ENCODE measurements at regions not wholly inside any gene's neighbourhood (a gene's known extent, or its start where the extent isn't known, plus 50 kb on each side); places are given as distances from the start of the nearest gene placed in this dataset.
"Not testable (repeated sequence)": the region's sequence is repeated elsewhere in the genome, so short reads cannot be mapped to it uniquely, and the experiment has no call there.

DNA sequence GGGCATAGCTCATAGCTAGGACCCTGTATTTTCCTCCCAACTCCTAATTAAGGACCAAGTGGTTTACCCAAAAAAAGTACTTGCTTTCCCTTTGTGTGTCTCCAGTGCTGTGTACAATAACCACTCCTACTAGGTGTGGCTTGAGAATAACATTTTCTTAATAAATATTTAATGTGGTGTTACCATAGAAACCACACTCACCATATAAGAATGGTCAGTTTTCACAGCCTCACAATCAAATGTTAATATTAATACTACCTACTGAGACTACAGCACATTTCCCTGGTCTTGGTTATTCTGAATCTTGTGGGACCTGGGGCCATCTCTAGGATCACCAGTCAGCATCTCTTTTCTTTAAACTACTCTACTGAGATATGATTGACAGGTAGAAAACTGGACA is 83.5 kb upstream of the BCAR3 start:
- no peak for DNase-seq
- Mint-ChIP-seq H3K4me1 (peaks cover 14% of the 10 kb centered on the region), H3K27me3 (peaks cover 5% of the 10 kb centered on the region), H3K4me3 (no peak overlapping the region), H3K36me3 (ENCODE audit: low read depth) (no peaks in the 10 kb centered on the region), H3K27ac (no peak overlapping the region), H3K9me3 (peaks cover 2% of the 10 kb centered on the region)
- intact Hi-C loops (cut with micrococcal nuclease) = no loop called here

DNA sequence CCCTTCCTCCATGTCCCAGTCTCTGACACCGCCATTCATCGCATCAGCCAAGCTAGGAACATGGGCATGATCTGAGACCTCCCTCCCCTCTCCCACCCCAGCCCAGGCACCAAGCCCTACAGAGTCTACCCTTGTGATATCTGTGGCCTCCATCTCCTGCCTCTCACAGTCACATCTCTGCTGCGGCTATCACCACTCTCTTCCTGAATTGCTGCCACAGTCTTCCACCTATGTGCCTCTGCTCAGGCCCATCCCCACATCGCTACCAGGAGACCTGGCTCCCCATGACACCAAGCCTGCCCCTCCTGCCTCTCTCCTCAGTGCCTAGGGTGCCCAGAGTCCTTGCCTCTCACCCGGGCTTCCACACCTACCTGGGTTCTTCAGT is 82.7 kb upstream of the BCAR3 start:
- Mint-ChIP-seq H3K36me3 (ENCODE audit: low read depth) (no peaks in the 10 kb centered on the region), H3K4me1 (peaks cover 16% of the 10 kb centered on the region), H3K27me3 (no peaks in the 10 kb centered on the region), H3K4me3 (no peak overlapping the region), H3K27ac (no peak overlapping the region), H3K9me3 (peaks cover 5% of the 10 kb centered on the region)
- intact Hi-C loops (cut with micrococcal nuclease) = no loop called here
- no peak for DNase-seq

DNA sequence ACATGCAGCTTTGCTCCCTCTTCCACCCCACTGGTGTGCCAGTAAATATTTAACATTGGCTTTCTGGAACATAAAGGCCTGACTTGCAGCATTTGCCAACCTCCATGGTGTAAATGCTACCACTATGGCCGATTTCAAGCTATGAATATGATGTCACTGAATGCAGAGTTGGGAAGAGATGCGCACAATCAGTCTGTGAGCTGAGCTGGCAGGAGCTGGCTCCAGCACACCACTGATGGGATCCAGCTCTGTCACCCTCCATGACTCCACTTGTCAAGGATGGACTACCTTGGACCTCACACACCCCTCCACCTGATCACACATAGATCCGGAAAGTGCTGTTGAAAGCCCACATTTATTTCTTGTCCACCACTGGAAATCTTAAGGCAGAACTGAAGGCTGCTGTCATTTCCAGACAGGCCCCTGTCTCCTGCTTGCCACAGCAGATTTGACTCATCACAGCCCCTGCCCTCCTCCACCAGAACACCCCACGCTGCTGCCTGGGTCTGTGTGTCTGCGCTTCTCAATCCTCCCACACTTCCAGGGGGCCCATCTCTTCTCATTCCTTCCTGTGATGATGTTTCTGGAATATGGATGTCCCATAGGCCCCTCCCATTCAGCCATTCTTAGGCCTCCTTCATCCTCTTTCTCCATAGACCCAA is 82.2 kb upstream of the BCAR3 start:
- Mint-ChIP-seq H3K9me3 (peaks cover 5% of the 10 kb centered on the region), H3K4me3 (no peak overlapping the region), H3K27ac (no peak overlapping the region), H3K4me1 (peaks cover 21% of the 10 kb centered on the region), H3K36me3 (ENCODE audit: low read depth) (no peaks in the 10 kb centered on the region), H3K27me3 (no peaks in the 10 kb centered on the region)
- no peak for DNase-seq
- intact Hi-C loops (cut with micrococcal nuclease) = no loop called here

DNA sequence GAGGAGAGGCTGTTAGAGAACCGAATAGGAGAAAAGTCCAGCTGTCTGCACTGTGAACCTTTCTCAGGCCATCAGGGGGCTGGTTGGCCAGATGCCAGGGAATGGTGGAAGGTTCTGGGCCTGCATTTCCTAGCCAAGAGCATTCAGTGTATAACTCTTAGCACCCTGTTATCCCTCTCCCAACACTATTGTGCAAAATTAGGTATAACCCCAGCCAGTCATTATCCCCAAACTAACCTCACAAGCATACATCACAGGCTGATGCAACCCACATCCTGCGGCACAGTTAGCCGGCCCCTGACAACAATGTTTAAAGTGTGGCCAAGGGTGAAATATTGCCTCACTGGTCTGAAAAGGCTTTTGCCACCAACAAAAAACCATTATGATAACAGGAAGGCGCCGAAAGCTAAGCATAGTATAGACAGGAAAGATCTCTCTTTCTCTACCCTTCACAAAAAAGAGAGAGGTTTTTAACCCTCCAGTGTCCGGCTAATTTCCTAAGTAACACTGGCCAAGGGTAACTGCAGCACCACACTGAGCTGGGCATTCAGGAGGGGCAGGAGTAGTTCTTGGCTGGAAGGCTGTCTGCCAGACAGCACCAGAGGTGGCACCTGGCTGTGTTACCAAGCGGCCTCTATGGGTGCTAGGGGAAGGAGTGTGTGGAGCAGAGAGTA is 77.3 kb upstream of the BCAR3 start:
- Mint-ChIP-seq H3K9me3 (peaks cover 11% of the 10 kb centered on the region), H3K27ac (peak overlapping the region; percentile 47), H3K36me3 (ENCODE audit: low read depth) (no peaks in the 10 kb centered on the region), H3K27me3 (no peaks in the 10 kb centered on the region), H3K4me3 (no peak overlapping the region), H3K4me1 (peaks cover 24% of the 10 kb centered on the region)
- intact Hi-C loops (cut with micrococcal nuclease) = loop anchor here (5.0 kb wide), 1 partner anchor 42 kb away; no protein-coding TSS in a partner anchor
- DNase-seq = peak; percentile 74

DNA sequence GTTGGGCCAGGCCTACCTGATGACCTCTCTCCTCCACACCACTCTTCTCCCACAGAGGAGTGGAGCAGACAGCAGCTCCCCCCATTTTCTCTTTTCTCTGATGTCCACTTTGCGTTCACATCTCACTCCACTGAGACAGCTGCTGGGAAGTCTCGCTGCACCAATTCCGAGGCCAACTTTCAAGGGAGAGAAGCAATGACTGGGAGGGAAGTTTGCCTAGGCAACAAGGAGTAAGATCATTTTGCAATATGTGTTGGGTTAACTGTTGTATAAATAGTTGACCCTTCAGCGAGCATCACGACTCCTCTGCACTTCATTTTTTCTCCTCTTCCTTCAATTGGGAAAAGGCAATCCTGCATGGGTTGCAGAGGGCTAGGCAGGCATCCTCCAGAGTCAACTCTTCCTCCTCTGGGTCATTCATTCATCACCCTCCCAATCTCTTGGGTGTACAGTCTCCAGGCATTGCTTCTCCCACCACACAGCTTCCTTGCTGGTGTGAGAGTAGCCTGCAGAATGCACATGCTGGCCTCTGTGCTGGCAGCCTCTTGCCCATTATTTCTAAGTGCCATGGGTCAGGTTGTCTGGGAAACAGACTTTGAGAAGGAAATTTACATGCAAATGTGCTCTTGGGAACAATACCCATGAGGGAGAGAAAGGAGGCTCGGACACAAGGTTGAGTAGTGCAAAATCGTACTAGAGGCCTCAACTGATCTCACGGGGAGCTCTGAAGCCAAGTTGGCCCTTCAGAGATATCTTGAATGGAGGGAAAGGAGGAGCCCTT is 75.8 kb upstream of the BCAR3 start:
- Mint-ChIP-seq H3K4me3 (no peak overlapping the region), H3K27me3 (no peaks in the 10 kb centered on the region), H3K36me3 (ENCODE audit: low read depth) (no peaks in the 10 kb centered on the region), H3K27ac (no peak overlapping the region), H3K4me1 (peaks cover 27% of the 10 kb centered on the region), H3K9me3 (peaks cover 13% of the 10 kb centered on the region)
- DNase-seq = no peak
- intact Hi-C loops (cut with micrococcal nuclease) = loop anchor here (5.0 kb wide), 1 partner anchor 40 kb away; no protein-coding TSS in a partner anchor

DNA sequence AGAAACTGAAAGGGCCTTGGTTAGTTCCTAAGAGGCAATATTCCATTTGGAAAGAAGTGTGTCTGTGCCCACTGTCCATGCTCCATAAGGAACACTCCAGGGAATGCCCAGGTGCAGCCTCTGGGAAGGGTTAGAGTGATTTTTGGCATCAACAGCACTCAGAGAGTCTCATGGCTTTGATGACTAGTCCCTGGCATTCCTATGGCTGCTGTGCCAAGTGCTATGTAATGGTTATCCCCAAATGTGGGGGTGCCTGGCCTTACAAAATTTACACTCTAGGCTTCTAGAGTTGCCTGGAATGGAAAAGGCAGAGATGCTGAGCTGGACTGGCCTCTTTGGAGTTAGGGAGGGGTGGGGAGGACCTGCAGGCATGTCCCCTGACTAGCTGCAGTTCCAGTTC is 75.0 kb upstream of the BCAR3 start:
- Mint-ChIP-seq H3K4me3 (no peak overlapping the region), H3K36me3 (ENCODE audit: low read depth) (no peaks in the 10 kb centered on the region), H3K27ac (no peak overlapping the region), H3K27me3 (no peaks in the 10 kb centered on the region), H3K4me1 (peaks cover 22% of the 10 kb centered on the region), H3K9me3 (peaks cover 13% of the 10 kb centered on the region)
- DNase-seq = no peak
- intact Hi-C loops (cut with micrococcal nuclease) = loop anchor here (5.0 kb wide), 1 partner anchor 39 kb away; no protein-coding TSS in a partner anchor

DNA sequence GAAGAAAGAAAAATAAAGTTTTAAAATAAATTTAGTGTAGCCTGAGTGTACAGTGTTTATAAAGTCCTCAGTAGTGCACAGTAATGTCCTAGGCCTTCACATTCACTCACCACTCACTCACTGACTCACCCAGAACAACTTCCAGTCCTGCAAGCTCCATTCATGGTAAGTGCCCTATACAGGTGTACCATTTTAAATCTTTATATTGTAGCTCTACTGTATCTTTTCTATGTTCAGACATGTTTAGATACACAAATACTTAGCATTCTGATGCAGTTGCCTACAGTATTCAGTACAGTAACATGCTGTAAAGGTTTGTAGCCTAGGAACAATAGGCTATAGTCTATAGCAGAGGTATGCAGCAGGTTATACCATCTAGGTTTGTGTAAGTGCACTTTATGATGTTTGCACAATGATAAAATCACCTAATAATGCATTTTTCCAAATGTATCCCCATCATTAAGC is 73.6 kb upstream of the BCAR3 start:
- not testable (repeated sequence) for H3K4me3 Mint-ChIP-seq; H3K27ac Mint-ChIP-seq; H3K27me3 Mint-ChIP-seq; H3K36me3 Mint-ChIP-seq (ENCODE audit: low read depth); DNase-seq
- intact Hi-C loops (cut with micrococcal nuclease) = loop anchor here (5.0 kb wide), 1 partner anchor 38 kb away; no protein-coding TSS in a partner anchor
- Mint-ChIP-seq H3K9me3 (peaks cover 13% of the 10 kb centered on the region), H3K4me1 (peaks cover 25% of the 10 kb centered on the region)

DNA sequence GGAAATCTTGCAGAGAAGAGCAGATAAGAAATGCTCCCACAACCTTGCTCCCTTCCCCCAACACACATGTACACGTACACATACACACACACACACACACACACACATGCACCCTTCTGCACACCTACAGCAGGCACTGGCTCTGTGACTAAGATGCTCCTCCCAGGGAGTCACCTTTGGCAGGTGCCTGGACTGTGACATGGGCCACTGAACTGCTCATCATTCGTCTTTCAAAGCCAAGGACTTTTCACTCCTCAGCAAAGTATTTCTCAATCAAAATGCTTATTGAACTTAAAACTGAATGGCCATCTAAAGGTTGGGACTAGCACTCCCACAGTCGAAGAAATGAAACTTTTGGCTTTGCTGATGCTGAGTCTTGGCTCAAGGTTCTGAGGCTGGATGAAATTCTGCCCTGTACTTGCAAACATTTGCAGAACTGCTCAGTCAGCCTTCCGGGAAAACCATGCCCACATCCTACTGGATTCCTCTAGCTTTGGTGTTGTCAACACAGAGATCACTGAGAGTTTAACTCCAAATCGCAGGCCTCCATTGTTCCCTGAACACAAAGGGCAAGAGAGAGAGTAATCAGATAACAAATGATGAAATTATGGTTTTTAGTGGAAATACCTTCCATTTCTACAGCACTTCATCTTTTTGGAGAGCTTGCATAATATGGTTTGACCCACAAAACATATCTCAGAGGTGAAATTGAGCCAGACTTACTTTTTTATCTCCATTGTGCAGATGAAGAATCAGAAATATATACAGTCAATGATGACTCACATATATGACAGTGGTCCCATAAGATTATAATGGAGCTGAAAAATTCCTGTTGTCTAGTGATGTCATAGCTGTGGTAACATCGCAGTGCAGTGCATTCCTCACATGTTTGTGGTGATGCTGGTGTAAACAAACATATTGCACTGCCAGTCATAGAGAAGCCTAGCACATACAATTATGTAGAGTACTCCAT is 72.4 kb upstream of the BCAR3 start:
- no peak overlapping the region for H3K27ac Mint-ChIP-seq
- H3K4me1 Mint-ChIP-seq = peaks cover 23% of the 10 kb centered on the region
- H3K4me3 Mint-ChIP-seq = no peak overlapping the region
- no peaks in the 10 kb centered on the region for H3K27me3 Mint-ChIP-seq
- H3K36me3 Mint-ChIP-seq (ENCODE audit: low read depth) = no peaks in the 10 kb centered on the region
- H3K9me3 Mint-ChIP-seq = peaks cover 8% of the 10 kb centered on the region
- intact Hi-C loops (cut with micrococcal nuclease) = no loop called here
- DNase-seq = no peak

DNA sequence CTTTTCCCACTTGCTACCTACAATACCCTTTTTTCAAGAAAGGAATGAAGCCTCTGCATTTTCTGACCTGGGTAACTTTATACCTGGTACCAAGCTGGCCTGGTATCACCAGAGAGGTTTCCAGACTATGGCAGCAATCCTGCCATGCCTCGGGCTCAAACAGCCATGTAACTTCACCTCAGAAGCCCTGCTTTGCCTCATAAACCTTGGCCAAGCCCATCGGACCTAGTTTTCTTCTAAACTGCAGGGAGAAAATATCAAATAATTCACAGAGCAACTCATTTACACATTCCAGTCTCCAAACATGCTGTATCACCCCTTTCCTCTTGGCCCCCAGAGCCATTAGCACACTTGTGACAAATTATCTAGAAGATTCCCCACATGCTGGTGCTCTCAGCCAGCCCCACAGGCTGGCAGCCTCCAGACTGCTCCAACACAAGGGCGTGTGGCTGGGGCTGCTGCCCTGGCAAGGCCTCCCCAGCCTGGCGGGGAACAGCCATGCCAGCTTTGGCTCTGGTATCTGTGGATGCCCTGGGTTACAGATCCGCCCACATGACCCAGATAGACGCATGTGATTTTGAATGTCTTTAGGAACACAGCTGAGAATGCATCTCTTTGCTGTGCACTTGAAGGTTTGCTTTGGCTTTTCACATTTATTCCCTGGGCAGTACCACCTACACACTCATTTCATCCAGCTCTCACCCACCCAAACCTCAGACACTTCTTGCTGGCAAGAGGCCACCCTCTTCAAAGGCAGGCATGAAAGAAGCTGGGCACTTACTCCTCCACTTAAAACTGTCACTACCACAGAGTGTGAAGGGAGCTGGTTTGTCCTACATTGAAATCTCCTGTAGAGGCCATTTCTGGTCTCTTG is 70.0 kb upstream of the BCAR3 start:
- Mint-ChIP-seq H3K9me3 (peaks cover 19% of the 10 kb centered on the region), H3K4me1 (peaks cover 21% of the 10 kb centered on the region), H3K27me3 (peaks cover 5% of the 10 kb centered on the region), H3K4me3 (no peak overlapping the region), H3K27ac (no peak overlapping the region), H3K36me3 (ENCODE audit: low read depth) (no peaks in the 10 kb centered on the region)
- intact Hi-C loops (cut with micrococcal nuclease) = no loop called here
- DNase-seq = no peak

DNA sequence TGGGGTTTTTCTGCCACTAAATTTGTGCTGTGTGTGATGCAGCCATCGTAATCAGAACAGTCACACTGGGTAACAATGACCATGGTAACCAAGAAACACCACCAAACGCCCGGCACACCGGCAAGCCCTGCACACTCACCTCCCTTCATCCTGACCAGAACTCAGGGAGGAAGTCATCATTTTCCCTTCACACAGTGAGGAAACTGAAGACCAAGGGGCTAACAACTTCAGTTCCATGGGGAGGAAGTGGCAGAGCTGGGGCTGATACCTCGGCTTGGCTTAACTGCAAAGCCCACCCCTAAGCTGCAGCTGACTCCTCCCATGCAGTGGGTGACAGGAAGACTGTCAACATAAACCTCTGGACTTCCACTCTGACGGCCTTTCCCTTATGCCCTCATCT is 69.3 kb upstream of the BCAR3 start:
- intact Hi-C loops (cut with micrococcal nuclease) = no loop called here
- Mint-ChIP-seq H3K36me3 (ENCODE audit: low read depth) (no peaks in the 10 kb centered on the region), H3K27ac (no peak overlapping the region), H3K27me3 (peaks cover 5% of the 10 kb centered on the region), H3K4me1 (peaks cover 21% of the 10 kb centered on the region), H3K4me3 (no peak overlapping the region), H3K9me3 (peaks cover 20% of the 10 kb centered on the region)
- no peak for DNase-seq

DNA sequence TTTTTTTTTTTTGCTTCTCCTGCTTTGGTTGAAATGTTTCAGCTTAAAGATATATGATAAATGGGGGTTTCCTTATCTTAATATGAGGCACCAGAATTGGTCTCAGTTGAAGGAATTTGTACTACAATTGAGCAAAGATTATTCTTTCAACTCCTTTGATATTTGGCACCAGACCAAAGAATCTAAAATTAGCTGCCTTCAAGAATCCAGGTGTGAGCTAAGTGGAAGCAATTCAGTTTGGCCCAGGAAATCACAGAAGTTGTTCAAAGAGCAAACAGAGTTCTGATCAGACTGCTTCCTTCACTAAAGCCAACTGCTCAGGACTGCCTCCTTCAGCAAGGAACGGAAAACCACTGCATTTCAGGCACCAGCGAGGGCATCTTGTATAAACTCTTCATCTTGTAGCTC is 68.3 kb upstream of the BCAR3 start:
- Mint-ChIP-seq H3K4me3 (no peak overlapping the region), H3K9me3 (peaks cover 20% of the 10 kb centered on the region), H3K27me3 (peaks cover 5% of the 10 kb centered on the region), H3K27ac (no peak overlapping the region), H3K4me1 (peaks cover 26% of the 10 kb centered on the region), H3K36me3 (ENCODE audit: low read depth) (no peaks in the 10 kb centered on the region)
- intact Hi-C loops (cut with micrococcal nuclease) = no loop called here
- DNase-seq = peak; percentile 62

DNA sequence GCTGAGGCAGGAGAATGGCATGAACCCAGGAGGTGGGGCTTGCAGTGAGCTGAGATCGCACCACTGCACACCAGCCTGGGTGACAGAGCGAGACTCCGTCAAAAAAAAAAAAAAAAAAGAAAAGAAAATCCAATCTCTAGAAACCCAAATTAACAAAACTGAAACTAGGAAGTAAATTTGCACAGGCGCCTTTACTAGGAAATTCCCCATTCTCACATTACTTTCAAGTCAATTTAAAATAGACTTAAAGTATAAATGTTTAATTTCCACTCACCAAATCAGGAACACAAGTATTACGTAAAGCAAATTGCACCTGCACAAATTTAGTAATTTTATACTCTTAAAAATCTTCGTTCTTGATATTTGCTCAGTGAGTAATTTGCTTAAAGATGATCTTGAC is 67.8 kb upstream of the BCAR3 start:
- intact Hi-C loops (cut with micrococcal nuclease) = no loop called here
- peaks cover 30% of the 10 kb centered on the region for H3K4me1 Mint-ChIP-seq

More for the DNA sequence above, 67.8 kb upstream of the BCAR3 start:
- peaks cover 5% of the 10 kb centered on the region for H3K27me3 Mint-ChIP-seq
- DNase-seq = no peak
- H3K4me3 Mint-ChIP-seq = no peak overlapping the region
- H3K9me3 Mint-ChIP-seq = peaks cover 20% of the 10 kb centered on the region
- no peak overlapping the region for H3K27ac Mint-ChIP-seq
- H3K36me3 Mint-ChIP-seq (ENCODE audit: low read depth) = no peaks in the 10 kb centered on the region
